ENCODE measurements at regions not wholly inside any gene's neighbourhood (a gene's known extent, or its start where the extent isn't known, plus 50 kb on each side); places are given as distances from the start of the nearest gene placed in this dataset.

DNA sequence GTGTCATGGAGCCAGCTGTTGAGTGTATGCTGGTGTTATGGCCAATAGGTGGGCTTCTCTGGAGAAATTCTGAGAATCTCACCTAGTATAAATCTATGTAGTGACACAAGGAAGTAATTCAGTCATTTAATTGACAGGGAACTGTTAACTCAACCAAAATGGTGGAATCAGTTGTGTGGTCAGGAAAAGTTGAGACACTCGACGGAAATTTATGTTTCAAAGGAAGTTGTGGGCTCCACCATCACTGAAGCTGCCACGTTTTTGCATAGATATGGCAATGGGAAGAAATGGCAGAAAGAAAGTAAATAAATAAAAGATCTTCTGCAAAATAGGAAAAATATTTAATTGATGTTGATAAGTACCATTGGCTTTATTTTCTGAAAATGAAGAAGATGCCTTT, 84.5 kb downstream of the ATP6V1G3 start:
- TF ChIP-seq, protein P1, sequence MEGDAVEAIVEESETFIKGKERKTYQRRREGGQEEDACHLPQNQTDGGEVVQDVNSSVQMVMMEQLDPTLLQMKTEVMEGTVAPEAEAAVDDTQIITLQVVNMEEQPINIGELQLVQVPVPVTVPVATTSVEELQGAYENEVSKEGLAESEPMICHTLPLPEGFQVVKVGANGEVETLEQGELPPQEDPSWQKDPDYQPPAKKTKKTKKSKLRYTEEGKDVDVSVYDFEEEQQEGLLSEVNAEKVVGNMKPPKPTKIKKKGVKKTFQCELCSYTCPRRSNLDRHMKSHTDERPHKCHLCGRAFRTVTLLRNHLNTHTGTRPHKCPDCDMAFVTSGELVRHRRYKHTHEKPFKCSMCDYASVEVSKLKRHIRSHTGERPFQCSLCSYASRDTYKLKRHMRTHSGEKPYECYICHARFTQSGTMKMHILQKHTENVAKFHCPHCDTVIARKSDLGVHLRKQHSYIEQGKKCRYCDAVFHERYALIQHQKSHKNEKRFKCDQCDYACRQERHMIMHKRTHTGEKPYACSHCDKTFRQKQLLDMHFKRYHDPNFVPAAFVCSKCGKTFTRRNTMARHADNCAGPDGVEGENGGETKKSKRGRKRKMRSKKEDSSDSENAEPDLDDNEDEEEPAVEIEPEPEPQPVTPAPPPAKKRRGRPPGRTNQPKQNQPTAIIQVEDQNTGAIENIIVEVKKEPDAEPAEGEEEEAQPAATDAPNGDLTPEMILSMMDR (conservative IDR thresholded peaks at IDR 0.05; ENCODE audit: low read depth, low read length), result no peak
- no peak for TF ChIP-seq EZH2 (IDR thresholded peaks at IDR 0.05; ENCODE audit: borderline replicate concordance, low read depth, low read length, poor library complexity, severe bottlenecking)
